GM12878 (cell line): ENCODE measurements at regions not wholly inside any gene's neighbourhood (a gene's known extent, or its start where the extent isn't known, plus 50 kb on each side); places are given as distances from the start of the nearest gene placed in this dataset.

ENCODE experiments used
- ATAC-seq: fragments of 200-7000 bp; cut with Tn5 transposase; 3 replicates; pipeline ENCODE4 v1.9.1; 2020; ENCODE audit warnings: mild to moderate bottlenecking, moderate library complexity
- BruUV-seq: library from RNA; stranded (reverse); fragments of 400-500 nt; replicated peaks from 2 replicates; lab custom pipeline; 2021; lab: Mats Ljungman, UMichigan
- CTCF ChIA-PET: fragments of 300-600 bp; sonication (Branson Sonifier 250); formaldehyde crosslinking; extraction: SDS; loops from one replicate; lab custom pipeline; 2021; ENCODE audit warnings: inconsistent platforms; lab: Yijun Ruan, JAX
- POLR2A ChIA-PET: fragments of 350-600 bp; formaldehyde crosslinking; extraction: SDS; loops from one replicate; lab custom pipeline; 2021; ENCODE audit warnings: inconsistent platforms; lab: Charles Lee
- RAD21 ChIA-PET: fragments of 300-600 bp; sonication (Branson Sonifier 250); formaldehyde crosslinking; loops from one replicate; lab custom pipeline; 2023; ENCODE audit warnings: antibody characterized with exemption; ENCODE audit not compliant: unreplicated experiment; lab: Charles Lee
- SMC1A ChIA-PET: fragments of 300-600 bp; sonication (Branson Sonifier 250); formaldehyde crosslinking; loops from one replicate; lab custom pipeline; 2023; ENCODE audit not compliant: unreplicated experiment, uncharacterized antibody; lab: Charles Lee
- DNase-seq: peaks from one replicate; pipeline ENCODE4 v3.0.0-alpha.2; 2011; ENCODE audit warnings: low read depth, low spot score
- FAIRE-seq: peaks from 3 replicates; lab custom pipeline; 2011; peaks lifted over from hg19 to GRCh38; lab: Jason Lieb, UNC
- H2AFZ ChIP-seq: 2 replicates; pipeline ENCODE4 v1.6.0; 2011; ENCODE audit warnings: low read depth, low read length, control low read depth; ENCODE audit not compliant: control insufficient read depth
- H3K27ac ChIP-seq: 2 replicates; pipeline ENCODE4 v1.5.1; 2011; ENCODE audit warnings: control low read depth; ENCODE audit not compliant: control insufficient read depth, insufficient read depth
- H3K27me3 ChIP-seq, 2 experiments: replicated peaks in 1 of 2; 2 replicates each; pipeline versions ENCODE4 v1.6.0 to v1.6.1; 2011; ENCODE audit warnings: low read length in 1 of 2; ENCODE audit not compliant: control insufficient read depth in 2 of 2, insufficient read depth in 2 of 2
- H3K36me3 ChIP-seq, 2 experiments: 2 replicates each; pipeline ENCODE4 v1.5.1; 2011; ENCODE audit warnings: low read length in 1 of 2; ENCODE audit not compliant: control insufficient read depth in 2 of 2, insufficient read depth in 2 of 2
- H3K4me1 ChIP-seq: 2 replicates; pipeline ENCODE4 v1.6.1; 2011; ENCODE audit warnings: mild to moderate bottlenecking, low read length, moderate library complexity, mixed read lengths; ENCODE audit not compliant: control insufficient read depth, insufficient read depth
- H3K4me2 ChIP-seq: 2 replicates; pipeline ENCODE4 v1.6.0; 2011; ENCODE audit warnings: control low read depth; ENCODE audit not compliant: control insufficient read depth, insufficient read depth
- H3K4me3 ChIP-seq: fragments of 200-600 bp; sonication (generic); 2 replicates; pipeline ENCODE4 v1.5.1; 2016
- H3K79me2 ChIP-seq: 2 replicates; pipeline ENCODE4 v1.6.0; 2011; ENCODE audit warnings: low read length; ENCODE audit not compliant: control insufficient read depth, insufficient read depth
- H3K9ac ChIP-seq: 2 replicates; pipeline ENCODE4 v1.8.0; 2011; ENCODE audit warnings: low read length, control low read depth, mixed read lengths; ENCODE audit not compliant: control insufficient read depth, insufficient read depth
- H3K9me3 ChIP-seq: replicated peaks from 3 replicates; pipeline ENCODE4 v1.5.1; 2011; ENCODE audit warnings: mild to moderate bottlenecking, low read length; ENCODE audit not compliant: control insufficient read depth, insufficient read depth
- H4K20me1 ChIP-seq: 2 replicates; pipeline ENCODE4 v1.6.0; 2011; ENCODE audit not compliant: control insufficient read depth, insufficient read depth
- BMI1 ChIP-seq: fragments of 450-650 bp; IDR thresholded peaks from 2 replicates; pipeline ENCODE4 v1.6.1; 2016; ENCODE audit warnings: mild to moderate bottlenecking, moderate library complexity, borderline replicate concordance
- CREB1 ChIP-seq: IDR thresholded peaks from 2 replicates; pipeline ENCODE4 v1.6.1; 2012; ENCODE audit warnings: low read depth, mild to moderate bottlenecking, inconsistent platforms
- DPF2 ChIP-seq: fragments of 450-650 bp; IDR thresholded peaks from 2 replicates; pipeline ENCODE4 v1.6.1; 2017; ENCODE audit warnings: mild to moderate bottlenecking
- HDAC2 ChIP-seq: fragments of 200-600 bp; sonication (generic); IDR thresholded peaks from 2 replicates; pipeline ENCODE4 v1.6.1; 2017
- JUNB ChIP-seq: IDR thresholded peaks from 2 replicates; pipeline ENCODE4 v1.6.1; 2016; ENCODE audit warnings: antibody characterized with exemption, mild to moderate bottlenecking
- NFYB ChIP-seq: IDR thresholded peaks from 2 replicates; pipeline ENCODE4 v1.6.1; 2011; ENCODE audit warnings: low read depth, mild to moderate bottlenecking, low read length, improper control_type of control experiment, moderate library complexity; ENCODE audit not compliant: insufficient read depth
- PAX5 ChIP-seq: IDR thresholded peaks from 2 replicates; pipeline ENCODE4 v1.6.1; 2011; ENCODE audit warnings: low read depth, low read length, borderline replicate concordance
- RFX5 ChIP-seq: IDR thresholded peaks from 2 replicates; pipeline ENCODE4 v1.6.1; 2011; ENCODE audit warnings: low read depth, low read length, improper control_type of control experiment
- SP1 ChIP-seq: IDR thresholded peaks from one replicate; pipeline ENCODE4 v1.6.1; 2011; ENCODE audit warnings: low read depth, low read length
- TCF3 ChIP-seq: IDR thresholded peaks from 2 replicates; pipeline ENCODE4 v1.6.1; 2012; ENCODE audit warnings: low read depth, mild to moderate bottlenecking, low read length, borderline replicate concordance; ENCODE audit not compliant: insufficient read depth
- ZBED1 ChIP-seq: IDR thresholded peaks from 2 replicates; pipeline ENCODE4 v1.6.1; 2016; ENCODE audit warnings: borderline replicate concordance
- WGBS: methylation state at CpG from one replicate; pipeline ENCODE4 v1.1.6; 2016; ENCODE audit warnings: low lambda C conversion rate; ENCODE audit not compliant: insufficient replicate concordance, insufficient coverage; ENCODE audit errors: missing lambda C conversion rate; 5-methylcytosine and 5-hydroxymethylcytosine counted together
- in situ Hi-C: fragments of 300-500 bp; cut with MboI; formaldehyde crosslinking; loops from 9 replicates; pipeline ENCODE4 v1.14.3; 2018; ENCODE audit warnings: mixed read lengths
- intact Hi-C: fragments of 100-400 bp; cut with micrococcal nuclease; formaldehyde crosslinking; loops from one replicate; pipeline ENCODE4 v1.14.2; 2022; ENCODE audit not compliant: unreplicated experiment
- TF ChIP-seq, protein P1 (sequence below): fragments of 450-650 bp; formaldehyde crosslinking; IDR thresholded peaks from 2 replicates; pipeline ENCODE4 v1.5.0; 2022; ENCODE audit warnings: mild to moderate bottlenecking, missing genetic modification characterization
- TF ChIP-seq, protein P2 (sequence below): IDR thresholded peaks from 2 replicates; pipeline ENCODE4 v1.6.1; 2012; ENCODE audit warnings: low read depth, low read length, improper control_type of control experiment
- TF ChIP-seq, protein P3 (sequence below): fragments of 150-350 bp; IDR thresholded peaks from 2 replicates; pipeline ENCODE4 v1.6.1; 2016; ENCODE audit warnings: low read depth, low read length
- TF ChIP-seq, protein P4 (sequence below): IDR thresholded peaks from 2 replicates; pipeline ENCODE4 v1.6.1; 2011; ENCODE audit warnings: mild to moderate bottlenecking, low read depth, low read length, moderate library complexity; ENCODE audit not compliant: insufficient replicate concordance
- TF ChIP-seq, protein P5 (sequence below): IDR thresholded peaks from 2 replicates; pipeline ENCODE4 v1.6.1; 2012; ENCODE audit warnings: low read length, inconsistent platforms

GRCh38 chr14:84871734-84872133 lies 658.2 kb upstream of the FLRT2 start:
- Histone ChIP-seq H3K79me2 (no peaks in the 10 kb centered on the region), H3K9me3 (no peaks in the 10 kb centered on the region), H3K36me3 (no peaks in the 10 kb centered on the region), H3K4me3 (no peak overlapping the region), H3K9ac (no peak overlapping the region), H3K27ac (no peak overlapping the region), H4K20me1 (no peaks in the 10 kb centered on the region), H3K27me3 (no peaks in the 10 kb centered on the region), H3K4me1 (no peaks in the 10 kb centered on the region), H3K4me2 (no peak overlapping the region), H2AFZ (no peak overlapping the region)
- CTCF ChIA-PET, result no interaction called here
- SMC1A ChIA-PET, result no interaction called here
- 37% methylated on average over 2 of the region's 2 CpGs for WGBS
- no peak for TF ChIP-seq JUNB
- TF ChIP-seq, protein P1, sequence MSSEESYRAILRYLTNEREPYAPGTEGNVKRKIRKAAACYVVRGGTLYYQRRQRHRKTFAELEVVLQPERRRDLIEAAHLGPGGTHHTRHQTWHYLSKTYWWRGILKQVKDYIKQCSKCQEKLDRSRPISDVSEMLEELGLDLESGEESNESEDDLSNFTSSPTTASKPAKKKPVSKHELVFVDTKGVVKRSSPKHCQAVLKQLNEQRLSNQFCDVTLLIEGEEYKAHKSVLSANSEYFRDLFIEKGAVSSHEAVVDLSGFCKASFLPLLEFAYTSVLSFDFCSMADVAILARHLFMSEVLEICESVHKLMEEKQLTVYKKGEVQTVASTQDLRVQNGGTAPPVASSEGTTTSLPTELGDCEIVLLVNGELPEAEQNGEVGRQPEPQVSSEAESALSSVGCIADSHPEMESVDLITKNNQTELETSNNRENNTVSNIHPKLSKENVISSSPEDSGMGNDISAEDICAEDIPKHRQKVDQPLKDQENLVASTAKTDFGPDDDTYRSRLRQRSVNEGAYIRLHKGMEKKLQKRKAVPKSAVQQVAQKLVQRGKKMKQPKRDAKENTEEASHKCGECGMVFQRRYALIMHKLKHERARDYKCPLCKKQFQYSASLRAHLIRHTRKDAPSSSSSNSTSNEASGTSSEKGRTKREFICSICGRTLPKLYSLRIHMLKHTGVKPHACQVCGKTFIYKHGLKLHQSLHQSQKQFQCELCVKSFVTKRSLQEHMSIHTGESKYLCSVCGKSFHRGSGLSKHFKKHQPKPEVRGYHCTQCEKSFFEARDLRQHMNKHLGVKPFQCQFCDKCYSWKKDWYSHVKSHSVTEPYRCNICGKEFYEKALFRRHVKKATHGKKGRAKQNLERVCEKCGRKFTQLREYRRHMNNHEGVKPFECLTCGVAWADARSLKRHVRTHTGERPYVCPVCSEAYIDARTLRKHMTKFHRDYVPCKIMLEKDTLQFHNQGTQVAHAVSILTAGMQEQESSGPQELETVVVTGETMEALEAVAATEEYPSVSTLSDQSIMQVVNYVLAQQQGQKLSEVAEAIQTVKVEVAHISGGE (CRISPR knock-in tag), result no peak
- no peak for TF ChIP-seq CREB1
- TF ChIP-seq, protein P2, sequence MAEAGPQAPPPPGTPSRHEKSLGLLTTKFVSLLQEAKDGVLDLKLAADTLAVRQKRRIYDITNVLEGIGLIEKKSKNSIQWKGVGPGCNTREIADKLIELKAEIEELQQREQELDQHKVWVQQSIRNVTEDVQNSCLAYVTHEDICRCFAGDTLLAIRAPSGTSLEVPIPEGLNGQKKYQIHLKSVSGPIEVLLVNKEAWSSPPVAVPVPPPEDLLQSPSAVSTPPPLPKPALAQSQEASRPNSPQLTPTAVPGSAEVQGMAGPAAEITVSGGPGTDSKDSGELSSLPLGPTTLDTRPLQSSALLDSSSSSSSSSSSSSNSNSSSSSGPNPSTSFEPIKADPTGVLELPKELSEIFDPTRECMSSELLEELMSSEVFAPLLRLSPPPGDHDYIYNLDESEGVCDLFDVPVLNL, result no peak
- no peak for TF ChIP-seq BMI1
- no peak for TF ChIP-seq NFYB
- no peak for TF ChIP-seq RFX5
- TF ChIP-seq ZBED1, result no peak
- no peak for TF ChIP-seq TCF3
- TF ChIP-seq, protein P3, sequence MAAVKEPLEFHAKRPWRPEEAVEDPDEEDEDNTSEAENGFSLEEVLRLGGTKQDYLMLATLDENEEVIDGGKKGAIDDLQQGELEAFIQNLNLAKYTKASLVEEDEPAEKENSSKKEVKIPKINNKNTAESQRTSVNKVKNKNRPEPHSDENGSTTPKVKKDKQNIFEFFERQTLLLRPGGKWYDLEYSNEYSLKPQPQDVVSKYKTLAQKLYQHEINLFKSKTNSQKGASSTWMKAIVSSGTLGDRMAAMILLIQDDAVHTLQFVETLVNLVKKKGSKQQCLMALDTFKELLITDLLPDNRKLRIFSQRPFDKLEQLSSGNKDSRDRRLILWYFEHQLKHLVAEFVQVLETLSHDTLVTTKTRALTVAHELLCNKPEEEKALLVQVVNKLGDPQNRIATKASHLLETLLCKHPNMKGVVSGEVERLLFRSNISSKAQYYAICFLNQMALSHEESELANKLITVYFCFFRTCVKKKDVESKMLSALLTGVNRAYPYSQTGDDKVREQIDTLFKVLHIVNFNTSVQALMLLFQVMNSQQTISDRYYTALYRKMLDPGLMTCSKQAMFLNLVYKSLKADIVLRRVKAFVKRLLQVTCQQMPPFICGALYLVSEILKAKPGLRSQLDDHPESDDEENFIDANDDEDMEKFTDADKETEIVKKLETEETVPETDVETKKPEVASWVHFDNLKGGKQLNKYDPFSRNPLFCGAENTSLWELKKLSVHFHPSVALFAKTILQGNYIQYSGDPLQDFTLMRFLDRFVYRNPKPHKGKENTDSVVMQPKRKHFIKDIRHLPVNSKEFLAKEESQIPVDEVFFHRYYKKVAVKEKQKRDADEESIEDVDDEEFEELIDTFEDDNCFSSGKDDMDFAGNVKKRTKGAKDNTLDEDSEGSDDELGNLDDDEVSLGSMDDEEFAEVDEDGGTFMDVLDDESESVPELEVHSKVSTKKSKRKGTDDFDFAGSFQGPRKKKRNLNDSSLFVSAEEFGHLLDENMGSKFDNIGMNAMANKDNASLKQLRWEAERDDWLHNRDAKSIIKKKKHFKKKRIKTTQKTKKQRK, result no peak
- TF ChIP-seq HDAC2, result no peak
- TF ChIP-seq, protein P4, sequence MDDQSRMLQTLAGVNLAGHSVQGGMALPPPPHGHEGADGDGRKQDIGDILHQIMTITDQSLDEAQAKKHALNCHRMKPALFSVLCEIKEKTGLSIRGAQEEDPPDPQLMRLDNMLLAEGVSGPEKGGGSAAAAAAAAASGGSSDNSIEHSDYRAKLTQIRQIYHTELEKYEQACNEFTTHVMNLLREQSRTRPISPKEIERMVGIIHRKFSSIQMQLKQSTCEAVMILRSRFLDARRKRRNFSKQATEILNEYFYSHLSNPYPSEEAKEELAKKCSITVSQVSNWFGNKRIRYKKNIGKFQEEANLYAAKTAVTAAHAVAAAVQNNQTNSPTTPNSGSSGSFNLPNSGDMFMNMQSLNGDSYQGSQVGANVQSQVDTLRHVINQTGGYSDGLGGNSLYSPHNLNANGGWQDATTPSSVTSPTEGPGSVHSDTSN, result no peak
- no peak for TF ChIP-seq SP1
- TF ChIP-seq, protein P5, sequence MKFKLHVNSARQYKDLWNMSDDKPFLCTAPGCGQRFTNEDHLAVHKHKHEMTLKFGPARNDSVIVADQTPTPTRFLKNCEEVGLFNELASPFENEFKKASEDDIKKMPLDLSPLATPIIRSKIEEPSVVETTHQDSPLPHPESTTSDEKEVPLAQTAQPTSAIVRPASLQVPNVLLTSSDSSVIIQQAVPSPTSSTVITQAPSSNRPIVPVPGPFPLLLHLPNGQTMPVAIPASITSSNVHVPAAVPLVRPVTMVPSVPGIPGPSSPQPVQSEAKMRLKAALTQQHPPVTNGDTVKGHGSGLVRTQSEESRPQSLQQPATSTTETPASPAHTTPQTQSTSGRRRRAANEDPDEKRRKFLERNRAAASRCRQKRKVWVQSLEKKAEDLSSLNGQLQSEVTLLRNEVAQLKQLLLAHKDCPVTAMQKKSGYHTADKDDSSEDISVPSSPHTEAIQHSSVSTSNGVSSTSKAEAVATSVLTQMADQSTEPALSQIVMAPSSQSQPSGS, result no peak
- no peak for TF ChIP-seq PAX5
- TF ChIP-seq DPF2, result no peak
- POLR2A ChIA-PET, result no interaction called here
- RAD21 ChIA-PET, result no interaction called here
- no peak for ATAC-seq
- DNase-seq, result no peak
- intact Hi-C loops, result no loop called here
- BruUV-seq, result no TSS peak
- no peak for FAIRE-seq
- in situ Hi-C loops, result no loop called here
